ENCODE measurements at regions not wholly inside any gene's neighbourhood (a gene's known extent, or its start where the extent isn't known, plus 50 kb on each side); places are given as distances from the start of the nearest gene placed in this dataset.

- Mint-ChIP-seq H3K27ac (peak overlapping the region in 2 of 3 experiments; percentile 35 to 95; a peak in 4 of 7 replicates), H3K4me1 (peaks cover 42% of the 10 kb centered on the region in 2 experiments), H3K4me3 (no peak overlapping the region), H3K36me3 (ENCODE audit: insufficient read depth in 1 of 3, low read depth in 3 of 3) (peaks cover 0 to 23% (median 4%) of the 10 kb centered on the region in 3 experiments; a peak in 4 of 7 replicates), H3K27me3 (ENCODE audit: low read depth) (no peaks in the 10 kb centered on the region), H3K9me3 (peaks cover 0 to 4% of the 10 kb centered on the region in 2 experiments; a peak in 3 of 5 replicates)
- Histone ChIP-seq H4K8ac (replicated peaks; ENCODE audit: insufficient read length, low read depth, low read length) (no peak overlapping the region), H2BK5ac (ENCODE audit: insufficient read length, low read length) (no peak overlapping the region), H3T11ph (ENCODE audit: low read length) (no peak overlapping the region), H2AFZ (ENCODE audit: low read length) (no peak overlapping the region), H2BK20ac (ENCODE audit: low read depth, low read length, poor library complexity, severe bottlenecking) (no peak overlapping the region), H2BK15ac (ENCODE audit: low read depth, low read length) (no peak overlapping the region), H3K9ac (ENCODE audit: extremely low read depth, insufficient read length, low read length) (no peak overlapping the region), H3K18ac (ENCODE audit: insufficient read length, low read depth, low read length) (no peak overlapping the region), H3K27me3 (ENCODE audit: insufficient read depth, low read length) (no peaks in the 10 kb centered on the region), H4K20me1 (ENCODE audit: control insufficient read depth, insufficient read depth, insufficient read length) (no peaks in the 10 kb centered on the region), H3K23me2 (ENCODE audit: insufficient read length, low read depth, low read length, poor library complexity, severe bottlenecking) (no peaks in the 10 kb centered on the region), H3K14ac (ENCODE audit: insufficient read depth, low read length) (no peak overlapping the region), H2AK5ac (ENCODE audit: insufficient read length, low read length) (no peak overlapping the region), H3K9me3 (ENCODE audit: control insufficient read depth, low read depth, low read length) (no peaks in the 10 kb centered on the region), H3K79me1 (ENCODE audit: insufficient read depth, low read depth, low read length, poor library complexity, severe bottlenecking) (no peaks in the 10 kb centered on the region), H3K4me2 (ENCODE audit: insufficient read depth, insufficient read length, low read length) (no peak overlapping the region), H3K27ac (ENCODE audit: insufficient read length, low read depth, low read length) (no peak overlapping the region), H4K5ac (ENCODE audit: insufficient read length, low read depth, low read length) (no peak overlapping the region), H2BK120ac (ENCODE audit: low read depth, low read length, poor library complexity, severe bottlenecking) (no peak overlapping the region), H3K79me2 (ENCODE audit: insufficient read depth, low read length) (no peaks in the 10 kb centered on the region), H2BK12ac (ENCODE audit: insufficient read length, low read depth, low read length) (no peak overlapping the region), H4K91ac (ENCODE audit: insufficient read length, low read depth, low read length) (no peak overlapping the region), H3K4me1 (ENCODE audit: insufficient read depth, low read length) (no peaks in the 10 kb centered on the region; the same call in 1 of the 2 replicates), H3K23ac (ENCODE audit: insufficient read length, low read depth, low read length) (no peak overlapping the region), H3K4ac (ENCODE audit: low read depth, low read length) (no peak overlapping the region), H3K56ac (ENCODE audit: insufficient read length, low read depth, low read length) (no peak overlapping the region)
- TF ChIP-seq CTCF (conservative IDR thresholded peaks at IDR 0.05), result no peak
- WGBS (ENCODE audit: extremely low coverage, insufficient read length, low lambda C conversion rate), result no CpG with 5 or more reads among the region's 4 CpGs
- no peak for DNase-seq
Measured at GRCh38 chr11:37505406-37505805, 907.4 kb upstream of the RAG2 start.
